ENCODE measurements at regions not wholly inside any gene's neighbourhood (a gene's known extent, or its start where the extent isn't known, plus 50 kb on each side); places are given as distances from the start of the nearest gene placed in this dataset.
"Not testable (repeated sequence)": the region's sequence is repeated elsewhere in the genome, so short reads cannot be mapped to it uniquely, and the experiment has no call there.

- no peak for TF ChIP-seq CTCF (IDR thresholded peaks at IDR 0.05)
- Histone ChIP-seq H3K4me3 (no peak overlapping the region), H3K36me3 (no peaks in the 10 kb centered on the region), H3K4me1 (no peaks in the 10 kb centered on the region), H3K9me3 (peaks cover 0 to 8% of the 10 kb centered on the region in 2 donors), H3K27me3 (no peaks in the 10 kb centered on the region), H3K27ac (no peak overlapping the region)
- DNase-seq (no peak), ATAC-seq (no peak)
- intact Hi-C loops (cut with DNase I), result no loop called here
Observed at GRCh38 chr5:145628525-145628924, 206.6 kb downstream of the PRELID2 start.

- no peak for DNase-seq
- Histone ChIP-seq H3K4me3 (no peak overlapping the region), H3K36me3 (no peaks in the 10 kb centered on the region), H3K27ac (no peak overlapping the region), H3K9me3 (peaks cover 0 to 33% of the 10 kb centered on the region in 2 donors), H3K4me1 (no peaks in the 10 kb centered on the region), H3K27me3 (no peaks in the 10 kb centered on the region)
- intact Hi-C loops (cut with DNase I), result no loop called here
- no peak for TF ChIP-seq CTCF (IDR thresholded peaks at IDR 0.05)
- ATAC-seq, result no peak
Observed at GRCh38 chr5:145619806-145620310, 215.3 kb downstream of the PRELID2 start.

- H3K4me3 ChIP-seq; H3K27ac ChIP-seq; ATAC-seq; DNase-seq; H3K4me1 ChIP-seq; H3K36me3 ChIP-seq; intact Hi-C loops (cut with DNase I); H3K27me3 ChIP-seq: not testable (repeated sequence)
- peaks cover 0 to 16% of the 10 kb centered on the region in 2 donors for H3K9me3 ChIP-seq
Observed at GRCh38 chr5:145616739-145617138, 218.4 kb downstream of the PRELID2 start.

- Histone ChIP-seq H3K4me1 (no peaks in the 10 kb centered on the region), H3K36me3 (no peaks in the 10 kb centered on the region), H3K9me3 (no peaks in the 10 kb centered on the region), H3K4me3 (no peak overlapping the region), H3K27ac (no peak overlapping the region), H3K27me3 (no peaks in the 10 kb centered on the region)
- no peak for TF ChIP-seq CTCF (IDR thresholded peaks at IDR 0.05)
- DNase-seq (no peak), ATAC-seq (no peak)
- intact Hi-C loops (cut with DNase I), result no loop called here
Observed at GRCh38 chr5:145598983-145599382, 236.2 kb downstream of the PRELID2 start.

- TF ChIP-seq CTCF (IDR thresholded peaks at IDR 0.05), result no peak
- intact Hi-C loops (cut with DNase I), result no loop called here
- Histone ChIP-seq H3K36me3 (no peaks in the 10 kb centered on the region), H3K9me3 (no peaks in the 10 kb centered on the region), H3K4me3 (no peak overlapping the region), H3K27ac (no peak overlapping the region), H3K27me3 (no peaks in the 10 kb centered on the region), H3K4me1 (no peaks in the 10 kb centered on the region)
- DNase-seq, result no peak
- ATAC-seq, result no peak
Observed at GRCh38 chr5:145598184-145598583, 237.0 kb downstream of the PRELID2 start.

GRCh38 chr5:145591578-145591977, 243.6 kb downstream of the PRELID2 start:
- TF ChIP-seq CTCF (IDR thresholded peaks at IDR 0.05), result no peak
- H3K36me3 ChIP-seq, result no peaks in the 10 kb centered on the region
- no peak for ATAC-seq
- no peak overlapping the region for H3K27ac ChIP-seq
- no peaks in the 10 kb centered on the region for H3K4me1 ChIP-seq
- intact Hi-C loops (cut with DNase I), result no loop called here
- no peaks in the 10 kb centered on the region for H3K9me3 ChIP-seq
- H3K4me3 ChIP-seq, result no peak overlapping the region
- no peak for DNase-seq
- H3K27me3 ChIP-seq, result no peaks in the 10 kb centered on the region

Measured in left lung (tissue), 4 donors.